CD14-positive monocyte (primary cell): ENCODE measurements at regions not wholly inside any gene's neighbourhood (a gene's known extent, or its start where the extent isn't known, plus 50 kb on each side); places are given as distances from the start of the nearest gene placed in this dataset.

Experiments
- DNase-seq, 3 donors: peaks; one replicate each; pipeline ENCODE4 v3.0.0-alpha.2; 2011 to 2022
- H2AFZ ChIP-seq: 2 replicates; pipeline ENCODE4 v1.6.0; 2012; ENCODE audit warnings: mild to moderate bottlenecking, low read depth, low read length, inconsistent platforms; ENCODE audit not compliant: insufficient read depth, poor library complexity, severe bottlenecking
- H3K27ac ChIP-seq, 2 donors: 1 replicate in 1 of 2; 2 replicates in 1 of 2; pipeline ENCODE4 v1.5.1; 2012 to 2013; ENCODE audit warnings: low read length in 2 of 2, control low read depth in 1 of 2, inconsistent platforms in 1 of 2, low read depth in 1 of 2, mild to moderate bottlenecking in 1 of 2
- H3K27me3 ChIP-seq, 2 donors: one replicate each; pipeline versions ENCODE4 v1.6.0 to v1.6.1; 2011 to 2013; ENCODE audit warnings: low read length in 2 of 2; ENCODE audit not compliant: control insufficient read depth in 2 of 2, insufficient read depth in 2 of 2
- H3K36me3 ChIP-seq, 2 donors: replicated peaks in 1 of 2; 1 replicate in 1 of 2; 2 replicates in 1 of 2; pipeline versions ENCODE4 v1.5.1 to v1.6.1; 2012 to 2013; ENCODE audit warnings: low read length in 2 of 2, control low read depth in 1 of 2, inconsistent platforms in 1 of 2, mild to moderate bottlenecking in 1 of 2; ENCODE audit not compliant: insufficient read depth in 2 of 2, control insufficient read depth in 1 of 2
- H3K4me1 ChIP-seq, 2 donors: 1 replicate in 1 of 2; 2 replicates in 1 of 2; pipeline versions ENCODE4 v1.5.1 to v1.6.1; 2012 to 2013; ENCODE audit warnings: low read length in 2 of 2, control low read depth in 1 of 2, inconsistent platforms in 1 of 2, mild to moderate bottlenecking in 1 of 2, moderate library complexity in 1 of 2; ENCODE audit not compliant: insufficient read depth in 2 of 2, control insufficient read depth in 1 of 2
- H3K4me2 ChIP-seq: replicated peaks from 2 replicates; pipeline ENCODE3; 2012; ENCODE audit warnings: low read length, moderate library complexity, mild to moderate bottlenecking; ENCODE audit not compliant: poor library complexity, severe bottlenecking; ENCODE audit errors: extremely low read depth
- H3K4me3 ChIP-seq, 3 experiments: fragments of 200-600 bp in 1 of 3; sonication (generic) in 1 of 3; replicated peaks in 1 of 3; 1 replicate in 2 of 3; 2 replicates in 1 of 3; pipeline ENCODE4 v1.5.1; 2011 to 2013; ENCODE audit warnings: low read length in 3 of 3, mild to moderate bottlenecking in 3 of 3, control low read depth in 2 of 3, low read depth in 2 of 3, inconsistent platforms in 1 of 3, moderate library complexity in 1 of 3
- H3K79me2 ChIP-seq: 2 replicates; pipeline ENCODE4 v1.6.0; 2012; ENCODE audit warnings: mild to moderate bottlenecking, control low read depth, inconsistent platforms, low read length, moderate library complexity; ENCODE audit not compliant: insufficient read depth
- H3K9ac ChIP-seq: 2 replicates; pipeline ENCODE4 v1.6.0; 2017; ENCODE audit warnings: low read length, mild to moderate bottlenecking; ENCODE audit not compliant: insufficient read depth, poor library complexity, severe bottlenecking
- H3K9me3 ChIP-seq, 2 donors: replicated peaks in 1 of 2; 1 replicate in 1 of 2; 2 replicates in 1 of 2; pipeline versions ENCODE4 v1.5.1 to v1.6.1; 2012 to 2013; ENCODE audit warnings: low read length in 2 of 2, control low read depth in 1 of 2; ENCODE audit not compliant: control insufficient read depth in 1 of 2, insufficient read depth in 1 of 2
- H4K20me1 ChIP-seq: 2 replicates; pipeline ENCODE4 v1.6.0; 2012; ENCODE audit warnings: mild to moderate bottlenecking, low read length, control low read depth, moderate library complexity; ENCODE audit not compliant: insufficient read depth
- H3K27ac Mint-ChIP-seq, 7 donors: one replicate each; pipeline ENCODE4 v1.8.0; 2020; ENCODE audit warnings: mild to moderate bottlenecking in 7 of 7, mixed read lengths in 7 of 7, moderate library complexity in 6 of 7, inconsistent platforms in 2 of 7
- H3K27me3 Mint-ChIP-seq, 3 donors: one replicate each; pipeline ENCODE4 v1.8.0; 2021 to 2022; ENCODE audit warnings: low read depth in 3 of 3, mild to moderate bottlenecking in 3 of 3, mixed read lengths in 3 of 3, moderate library complexity in 3 of 3, inconsistent platforms in 1 of 3
- H3K36me3 Mint-ChIP-seq, 2 donors: one replicate each; pipeline ENCODE4 v1.8.0; 2020; ENCODE audit warnings: mixed read lengths in 2 of 2, inconsistent platforms in 1 of 2, mild to moderate bottlenecking in 1 of 2
- H3K4me1 Mint-ChIP-seq: one replicate; pipeline ENCODE4 v1.8.0; 2020; ENCODE audit warnings: mild to moderate bottlenecking, mixed read lengths
- H3K4me3 Mint-ChIP-seq, 2 donors: one replicate each; pipeline ENCODE4 v1.8.0; 2020; ENCODE audit warnings: mild to moderate bottlenecking in 2 of 2, mixed read lengths in 2 of 2, moderate library complexity in 1 of 2
- H3K9me3 Mint-ChIP-seq, 7 donors: one replicate each; pipeline ENCODE4 v1.8.0; 2020 to 2022; ENCODE audit warnings: mixed read lengths in 7 of 7, mild to moderate bottlenecking in 6 of 7, moderate library complexity in 6 of 7, inconsistent platforms in 2 of 7
- WGBS: methylation state at CpG from one replicate; pipeline ENCODE4 v1.1.5; 2013; ENCODE audit warnings: missing lambda C conversion rate; ENCODE audit not compliant: insufficient coverage; 5-methylcytosine and 5-hydroxymethylcytosine counted together
- intact Hi-C, 2 donors: fragments of 100-400 bp; cut with micrococcal nuclease; formaldehyde crosslinking; loops; one replicate each; pipeline versions ENCODE4 v1.15.0 to v1.15.1; 2023
- TF ChIP-seq, protein P1 (sequence below): fragments of 200-600 bp; IDR thresholded peaks from one replicate; pipeline ENCODE4 v1.8.0; 2022; ENCODE audit warnings: antibody characterized with exemption, mild to moderate bottlenecking

DNA sequence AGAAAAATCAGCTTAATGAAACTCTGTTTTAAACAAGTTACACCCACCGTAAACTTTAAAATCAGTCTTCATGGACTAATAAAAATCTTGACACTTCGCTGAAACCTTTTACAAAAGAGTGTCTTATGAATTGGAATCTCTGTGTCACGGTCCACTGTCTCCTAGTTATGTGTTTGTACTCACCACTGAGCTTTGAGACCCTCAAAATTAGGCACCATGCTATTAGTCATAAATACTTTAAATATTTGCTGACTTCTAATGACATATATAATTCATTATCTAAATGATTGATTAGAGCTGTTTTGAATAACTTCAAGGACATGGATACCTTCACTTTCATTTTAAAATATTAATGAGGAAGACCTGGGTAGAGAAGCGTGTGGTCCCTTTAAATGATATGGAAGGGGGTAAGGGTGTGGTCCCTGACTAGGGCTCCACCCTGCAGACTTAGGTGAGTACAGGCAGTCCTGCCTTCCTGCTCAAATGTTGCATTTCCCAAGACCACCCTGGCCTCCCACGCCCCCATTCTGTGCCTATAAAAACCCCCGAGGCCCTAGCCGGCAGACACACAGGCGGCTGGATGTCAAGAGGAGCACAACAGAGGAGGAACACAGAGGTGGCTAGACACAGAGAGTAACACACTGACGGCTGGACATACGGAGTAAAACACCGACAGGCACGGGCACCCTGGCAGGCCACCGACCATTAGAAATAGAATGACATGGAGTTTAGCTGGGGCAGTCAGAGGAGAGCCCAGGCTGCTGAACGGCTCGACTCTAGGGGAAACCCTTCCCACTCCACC lies 179.0 kb upstream of the CDH9 start:
- Mint-ChIP-seq H3K27ac (no peak overlapping the region), H3K36me3 (no peaks in the 10 kb centered on the region), H3K27me3 (no peaks in the 10 kb centered on the region), H3K9me3 (peaks cover 6 to 16% (median 7%) of the 10 kb centered on the region in 7 donors), H3K4me1 (no peaks in the 10 kb centered on the region), H3K4me3 (no peak overlapping the region)
- no peak overlapping the region for H3K4me2 ChIP-seq
- H3K27ac ChIP-seq, result no peak overlapping the region
- H3K4me1 ChIP-seq, result no peaks in the 10 kb centered on the region
- no peaks in the 10 kb centered on the region for H3K36me3 ChIP-seq
- H3K79me2 ChIP-seq, result no peaks in the 10 kb centered on the region
- TF ChIP-seq, protein P1, sequence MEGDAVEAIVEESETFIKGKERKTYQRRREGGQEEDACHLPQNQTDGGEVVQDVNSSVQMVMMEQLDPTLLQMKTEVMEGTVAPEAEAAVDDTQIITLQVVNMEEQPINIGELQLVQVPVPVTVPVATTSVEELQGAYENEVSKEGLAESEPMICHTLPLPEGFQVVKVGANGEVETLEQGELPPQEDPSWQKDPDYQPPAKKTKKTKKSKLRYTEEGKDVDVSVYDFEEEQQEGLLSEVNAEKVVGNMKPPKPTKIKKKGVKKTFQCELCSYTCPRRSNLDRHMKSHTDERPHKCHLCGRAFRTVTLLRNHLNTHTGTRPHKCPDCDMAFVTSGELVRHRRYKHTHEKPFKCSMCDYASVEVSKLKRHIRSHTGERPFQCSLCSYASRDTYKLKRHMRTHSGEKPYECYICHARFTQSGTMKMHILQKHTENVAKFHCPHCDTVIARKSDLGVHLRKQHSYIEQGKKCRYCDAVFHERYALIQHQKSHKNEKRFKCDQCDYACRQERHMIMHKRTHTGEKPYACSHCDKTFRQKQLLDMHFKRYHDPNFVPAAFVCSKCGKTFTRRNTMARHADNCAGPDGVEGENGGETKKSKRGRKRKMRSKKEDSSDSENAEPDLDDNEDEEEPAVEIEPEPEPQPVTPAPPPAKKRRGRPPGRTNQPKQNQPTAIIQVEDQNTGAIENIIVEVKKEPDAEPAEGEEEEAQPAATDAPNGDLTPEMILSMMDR, result no peak
- 99% methylated on average over 8 of the region's 15 CpGs for WGBS
- intact Hi-C loops, result no loop called here
- no peaks in the 10 kb centered on the region for H4K20me1 ChIP-seq
- H2AFZ ChIP-seq, result no peak overlapping the region
- no peak overlapping the region for H3K9ac ChIP-seq
- H3K9me3 ChIP-seq, result peaks cover 0 to 8% of the 10 kb centered on the region in 2 donors
- no peak for DNase-seq
- H3K4me3 ChIP-seq, result no peak overlapping the region
- no peaks in the 10 kb centered on the region for H3K27me3 ChIP-seq

GRCh38 chr5:27216367-27216950 lies 178.1 kb upstream of the CDH9 start:
- Mint-ChIP-seq H3K27me3 (no peaks in the 10 kb centered on the region), H3K27ac (no peak overlapping the region), H3K4me3 (no peak overlapping the region), H3K9me3 (peaks cover 6 to 16% (median 7%) of the 10 kb centered on the region in 7 donors), H3K36me3 (no peaks in the 10 kb centered on the region), H3K4me1 (no peaks in the 10 kb centered on the region)
- Histone ChIP-seq H3K4me2 (no peak overlapping the region), H3K4me3 (no peak overlapping the region), H3K9me3 (peaks cover 0 to 8% of the 10 kb centered on the region in 2 donors), H3K9ac (no peak overlapping the region), H4K20me1 (no peaks in the 10 kb centered on the region), H3K27ac (no peak overlapping the region), H3K4me1 (no peaks in the 10 kb centered on the region), H3K36me3 (no peaks in the 10 kb centered on the region), H3K79me2 (no peaks in the 10 kb centered on the region), H3K27me3 (no peaks in the 10 kb centered on the region), H2AFZ (no peak overlapping the region)
- no peak for DNase-seq
- WGBS, result no CpG with 5 or more reads among the region's 3 CpGs
- TF ChIP-seq, protein P1, result no peak
- intact Hi-C loops, result no loop called here
